ENCODE measurements at regions not wholly inside any gene's neighbourhood (a gene's known extent, or its start where the extent isn't known, plus 50 kb on each side); places are given as distances from the start of the nearest gene placed in this dataset.

- TF ChIP-seq CTCF (IDR thresholded peaks at IDR 0.05) (no peak), POLR2A (IDR thresholded peaks at IDR 0.05) (no peak)
These were observed 527.8 kb upstream of the ZNF608 start for GRCh38 chr5:125274211-125274610.

Measured in tibial nerve (tissue), 3 donors.